Psoas muscle (tissue), 7 donors: ENCODE measurements at regions not wholly inside any gene's neighbourhood (a gene's known extent, or its start where the extent isn't known, plus 50 kb on each side); places are given as distances from the start of the nearest gene placed in this dataset.

ENCODE experiments used
- ATAC-seq, 4 donors: fragments of 200-7000 bp; cut with Tn5 transposase; one replicate each; pipeline ENCODE4 v1.9.1; 2020; ENCODE audit warnings: moderate library complexity in 3 of 4, mild to moderate bottlenecking in 2 of 4
- DNase-seq, 2 donors: peaks; one replicate each; pipeline ENCODE4 v3.0.0-alpha.2; 2020
- H3K27ac ChIP-seq: fragments of 200-600 bp; one replicate; pipeline ENCODE4 v1.8.0; 2022
- H3K27me3 ChIP-seq, 3 donors: fragments of 200-600 bp in 1 of 3; one replicate each; pipeline versions ENCODE4 v1.6.1 to v1.8.0; 2013 to 2022; ENCODE audit warnings: low read length in 2 of 3, mild to moderate bottlenecking in 2 of 3, moderate library complexity in 1 of 3; ENCODE audit not compliant: insufficient read depth in 3 of 3
- H3K36me3 ChIP-seq, 2 donors: fragments of 200-600 bp in 1 of 2; one replicate each; pipeline versions ENCODE4 v1.6.1 to v1.8.0; 2013 to 2022; ENCODE audit warnings: low read depth in 1 of 2, mild to moderate bottlenecking in 1 of 2, moderate library complexity in 1 of 2; ENCODE audit not compliant: insufficient read depth in 1 of 2
- H3K4me1 ChIP-seq: fragments of 200-600 bp; one replicate; pipeline ENCODE4 v1.8.0; 2022
- H3K4me3 ChIP-seq: fragments of 200-600 bp; one replicate; pipeline ENCODE4 v1.8.0; 2022; ENCODE audit warnings: mild to moderate bottlenecking
- H3K9me3 ChIP-seq: fragments of 200-600 bp; one replicate; pipeline ENCODE4 v1.8.0; 2022
- CTCF ChIP-seq: fragments of 200-600 bp; IDR thresholded peaks from one replicate; pipeline ENCODE4 v1.8.0; 2022; ENCODE audit warnings: antibody characterized with exemption
- WGBS, 3 donors: extraction: QIAGEN DNeasy Blood & Tissue Kit; methylation state at CpG; one replicate each; pipeline versions ENCODE4 v1.1.6 to v1.1.7; 2013; 5-methylcytosine and 5-hydroxymethylcytosine counted together
- intact Hi-C, 2 donors: fragments of 100-400 bp; cut with DNase I; formaldehyde crosslinking; loops; one replicate each; pipeline versions ENCODE4 v1.11.0 to v1.14.2; 2022
- donor health status: healthy with polysubstance abuse.
- donor health status: DM: no; HTN: no; CAD: no; lungs with moderate emphysema.
- donor health status: Bipolar disorder and iron deficiency.
- donor health status: healthy.
- donor health status: DM: yes; HTN: yes; CAD: no.
- donor health status: DM: no; HTN: no; CAD: no.
- donor health status: DM: yes; HTN: yes; CAD: no.

GRCh38 chr4:38210396-38211114 is 250.4 kb downstream of the PTTG2 start:
- H3K4me3 ChIP-seq: no peak overlapping the region
- H3K9me3 ChIP-seq: no peaks in the 10 kb centered on the region
- intact Hi-C loops: no loop called here
- no peak for DNase-seq
- H3K4me1 ChIP-seq: no peaks in the 10 kb centered on the region
- no peaks in the 10 kb centered on the region for H3K36me3 ChIP-seq
- TF ChIP-seq CTCF: no peak
- no peak overlapping the region for H3K27ac ChIP-seq
- ATAC-seq: no peak
- WGBS, 3 donors: 41 to 44% (median 43%) methylated on average over 11 of the region's 11 CpGs
- no peaks in the 10 kb centered on the region for H3K27me3 ChIP-seq

GRCh38 chr4:38211885-38212284 is 251.7 kb downstream of the PTTG2 start:
- no peak overlapping the region for H3K27ac ChIP-seq
- ATAC-seq (no peak), DNase-seq (no peak)
- H3K4me3 ChIP-seq: no peak overlapping the region
- no peaks in the 10 kb centered on the region for H3K9me3 ChIP-seq
- TF ChIP-seq CTCF: no peak
- no peaks in the 10 kb centered on the region for H3K27me3 ChIP-seq
- no peaks in the 10 kb centered on the region for H3K36me3 ChIP-seq
- intact Hi-C loops: no loop called here
- WGBS, 3 donors: 42 to 85% (median 54%) methylated on average over 2 of the region's 2 CpGs
- no peaks in the 10 kb centered on the region for H3K4me1 ChIP-seq

- no peaks in the 10 kb centered on the region for H3K27me3 ChIP-seq
- intact Hi-C loops: no loop called here
- no peak for TF ChIP-seq CTCF
- H3K4me3 ChIP-seq: no peak overlapping the region
- H3K27ac ChIP-seq: no peak overlapping the region
- 97 to 100% (median 99%) methylated on average over 2 of the region's 2 CpGs for WGBS, 3 donors
- no peaks in the 10 kb centered on the region for H3K4me1 ChIP-seq
- H3K9me3 ChIP-seq: no peaks in the 10 kb centered on the region
- no peak for DNase-seq
- H3K36me3 ChIP-seq: no peaks in the 10 kb centered on the region
- ATAC-seq: no peak
These were observed 253.0 kb downstream of the PTTG2 start for GRCh38 chr4:38213083-38213805.

- H3K4me1 ChIP-seq: peaks cover 4% of the 10 kb centered on the region
- no peaks in the 10 kb centered on the region for H3K9me3 ChIP-seq
- H3K27ac ChIP-seq: no peak overlapping the region
- no peak overlapping the region for H3K4me3 ChIP-seq
- intact Hi-C loops: no loop called here
- ATAC-seq (no peak), DNase-seq (no peak)
- no peaks in the 10 kb centered on the region for H3K36me3 ChIP-seq
- H3K27me3 ChIP-seq: no peaks in the 10 kb centered on the region
- 83 to 93% (median 83%) methylated on average over 2 of the region's 2 CpGs for WGBS, 3 donors
- no peak for TF ChIP-seq CTCF
These were observed 262.7 kb downstream of the PTTG2 start for GRCh38 chr4:38222892-38223291.
